Tongue (tissue), 1 donor: ENCODE measurements at regions not wholly inside any gene's neighbourhood (a gene's known extent, or its start where the extent isn't known, plus 50 kb on each side); places are given as distances from the start of the nearest gene placed in this dataset.

Source experiments
- DNase-seq: peaks from one replicate; pipeline ENCODE4 v3.0.0-alpha.2; 2015

DNA sequence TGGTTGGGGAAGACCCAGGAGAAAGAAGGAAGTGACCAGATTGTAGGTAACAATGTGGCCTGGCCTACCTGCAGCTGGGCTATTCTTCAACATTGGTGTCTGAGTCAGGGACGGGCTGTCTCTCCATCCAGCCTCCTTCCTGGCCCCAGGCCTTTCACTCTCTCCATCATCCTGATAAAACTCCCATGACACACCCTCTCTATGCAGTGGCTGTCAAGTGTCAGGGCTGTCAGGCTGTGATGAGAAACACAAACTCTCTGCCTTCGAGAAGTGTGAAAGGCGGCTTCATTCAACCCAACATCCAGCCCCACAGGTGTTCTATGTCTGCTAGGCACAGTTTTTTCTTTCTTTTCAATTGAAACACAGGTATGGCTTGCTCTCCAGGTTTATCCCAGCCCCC is 153.3 kb upstream of the VSTM2B start:
- no peak for DNase-seq

GRCh38 chr19:29372921-29373797 is 152.6 kb upstream of the VSTM2B start:
- DNase-seq = no peak

DNA sequence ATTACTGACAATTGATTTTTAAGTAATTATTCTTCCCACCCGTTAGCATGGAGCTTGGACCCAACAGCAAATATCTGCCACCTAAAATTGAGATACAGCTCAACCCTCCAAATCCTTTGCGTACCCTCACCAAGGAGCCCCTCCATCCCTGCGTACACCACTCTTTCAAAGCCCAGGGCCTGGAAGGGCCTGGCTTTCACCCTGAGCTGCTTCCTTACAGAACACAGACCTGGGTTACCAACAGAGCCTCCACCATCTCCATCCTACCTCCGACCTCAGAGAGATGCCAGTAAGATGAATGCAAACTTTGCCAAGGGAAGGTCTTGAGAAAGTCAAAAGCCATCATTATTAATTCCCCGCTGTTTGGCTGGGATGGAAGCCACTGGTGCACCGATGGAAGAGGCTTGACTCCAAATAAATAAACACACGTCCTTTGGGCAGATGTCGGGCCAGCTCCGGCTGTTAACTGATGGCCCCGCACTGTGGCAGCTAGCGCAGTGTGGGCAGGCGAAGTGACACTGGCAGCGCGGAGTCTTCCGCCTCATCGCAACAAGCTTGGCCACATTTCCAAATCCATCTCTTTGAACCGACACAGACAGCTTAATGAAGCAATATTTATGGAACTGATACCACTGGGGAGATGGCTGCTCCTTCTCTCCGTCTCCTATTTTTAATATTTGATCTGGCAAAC is 150.2 kb upstream of the VSTM2B start:
- no peak for DNase-seq

DNA sequence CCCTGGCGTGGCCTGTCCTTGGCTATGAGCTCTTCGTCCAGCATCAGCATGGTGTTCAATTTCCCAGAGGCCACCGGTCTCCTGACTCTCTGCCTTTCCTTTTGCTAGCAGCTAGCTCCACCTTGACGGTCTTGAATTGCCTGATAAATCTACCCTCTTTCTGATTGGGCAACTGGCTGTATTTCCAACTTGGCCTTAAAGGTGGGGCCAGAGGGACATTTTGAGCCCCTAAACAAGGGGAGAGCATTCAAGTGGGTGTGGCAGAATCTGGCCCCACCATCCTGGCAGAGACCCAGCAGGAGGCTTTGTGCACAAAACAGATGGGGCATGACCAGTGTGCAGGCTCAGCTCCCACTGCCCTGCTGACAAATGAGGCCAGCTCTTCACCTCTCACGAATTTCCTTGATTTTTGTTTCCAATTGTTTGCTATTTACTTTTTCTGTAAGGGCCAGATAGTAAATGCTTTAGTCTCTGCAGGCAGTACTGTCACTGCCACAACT is 148.9 kb upstream of the VSTM2B start:
- no peak for DNase-seq

GRCh38 chr19:29378126-29378525 is 147.7 kb upstream of the VSTM2B start:
- DNase-seq = no peak

DNA sequence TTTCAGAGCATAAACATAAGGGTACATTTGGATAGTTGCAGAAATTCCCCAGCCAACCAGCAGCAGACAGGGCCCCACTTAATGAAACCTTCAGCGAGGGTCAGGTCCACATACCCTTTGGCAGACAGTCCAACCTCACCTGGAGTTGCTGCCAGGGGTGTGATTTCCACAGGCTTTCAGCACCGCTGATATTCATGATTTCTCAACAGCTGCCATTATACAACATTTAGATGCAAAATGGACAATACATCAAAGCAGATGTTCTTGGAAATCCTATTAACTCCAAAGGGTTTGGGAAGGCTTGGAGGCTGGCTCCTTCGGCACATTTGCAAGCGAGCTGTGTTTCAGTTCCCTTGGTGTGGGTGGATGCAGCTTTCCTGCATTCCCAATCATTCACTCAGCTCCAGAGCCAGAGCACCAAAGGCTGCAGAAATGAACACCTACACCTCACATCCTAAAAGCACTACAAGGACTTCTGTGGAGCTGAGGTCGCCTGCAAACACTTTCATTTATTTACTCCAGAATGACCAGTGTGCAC is 147.2 kb upstream of the VSTM2B start:
- no peak for DNase-seq

DNA sequence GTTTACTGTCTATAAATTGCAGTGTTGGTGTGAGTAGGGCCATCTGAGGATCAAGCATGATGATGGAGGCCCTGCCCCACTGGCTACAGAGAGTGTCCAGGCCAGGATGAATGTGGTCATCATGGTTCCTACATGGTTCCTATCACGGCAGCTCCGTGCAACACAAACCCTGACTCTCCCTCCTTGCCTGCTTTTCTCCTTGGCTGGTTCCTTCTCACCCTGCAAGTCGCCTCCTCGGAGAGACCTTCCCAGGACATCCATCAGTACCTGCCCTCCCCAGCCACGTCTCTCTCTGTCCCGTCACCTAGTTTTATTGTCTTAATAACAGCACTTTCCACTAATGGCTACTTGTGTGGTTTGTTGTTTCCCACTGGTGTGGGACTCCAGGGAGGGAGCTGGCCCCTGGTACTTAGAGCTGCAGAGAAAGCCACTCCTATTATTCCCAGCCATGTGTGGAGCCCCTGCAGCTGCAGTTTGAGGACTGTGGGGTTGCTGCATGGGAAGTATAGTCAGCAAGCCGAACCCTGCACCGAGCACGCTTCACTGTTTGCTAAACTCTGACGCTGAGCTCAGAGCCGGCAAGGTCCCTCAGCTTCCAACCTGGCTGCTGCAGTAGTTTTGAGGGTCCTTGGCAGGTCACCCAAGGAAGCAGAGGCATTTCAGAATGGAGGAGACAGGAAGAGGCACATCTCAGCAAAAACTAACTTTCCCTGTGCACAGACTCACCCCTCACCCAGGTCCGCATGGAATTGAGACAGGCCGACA is 146.4 kb upstream of the VSTM2B start:
- no peak for DNase-seq

GRCh38 chr19:29380581-29380980 is 145.2 kb upstream of the VSTM2B start:
- no peak for DNase-seq

GRCh38 chr19:29381353-29382203 is 144.2 kb upstream of the VSTM2B start:
- no peak for DNase-seq

- no peak for DNase-seq
Measured at GRCh38 chr19:29383696-29384095, 142.1 kb upstream of the VSTM2B start.

GRCh38 chr19:29384656-29385055 is 141.1 kb upstream of the VSTM2B start:
- no peak for DNase-seq

- DNase-seq = no peak
Measured at GRCh38 chr19:29385191-29385795, 140.5 kb upstream of the VSTM2B start.

- DNase-seq = no peak
Measured at GRCh38 chr19:29386970-29387369, 138.8 kb upstream of the VSTM2B start.

- DNase-seq = no peak
Measured at GRCh38 chr19:29387586-29387985, 138.2 kb upstream of the VSTM2B start.

DNA sequence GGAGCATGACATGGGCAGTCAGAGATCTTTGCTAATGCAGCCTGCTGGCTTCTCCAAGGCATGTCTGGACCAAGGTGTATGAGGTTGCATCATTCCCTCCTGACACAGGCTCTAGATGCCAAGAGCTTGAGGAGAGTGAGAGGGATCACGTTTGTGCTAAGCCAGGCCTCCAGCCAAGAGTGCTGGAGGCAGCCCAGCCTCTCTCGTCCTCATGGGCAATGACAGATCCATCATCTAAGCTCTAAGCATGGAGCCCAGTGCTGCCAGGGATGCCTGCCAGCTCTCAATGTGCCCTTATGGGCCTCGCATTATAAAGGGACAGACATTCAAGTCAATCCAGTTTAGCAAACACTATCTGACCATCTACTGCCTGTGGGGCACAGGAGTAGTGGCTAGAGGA is 136.3 kb upstream of the VSTM2B start:
- no peak for DNase-seq

GRCh38 chr19:29390742-29391141 is 135.1 kb upstream of the VSTM2B start:
- no peak for DNase-seq

GRCh38 chr19:29393915-29394460 is 131.8 kb upstream of the VSTM2B start:
- DNase-seq = no peak

- no peak for DNase-seq
Measured at GRCh38 chr19:29395111-29395733, 130.6 kb upstream of the VSTM2B start.

- no peak for DNase-seq
Measured at GRCh38 chr19:29395734-29396414, 129.9 kb upstream of the VSTM2B start.

DNA sequence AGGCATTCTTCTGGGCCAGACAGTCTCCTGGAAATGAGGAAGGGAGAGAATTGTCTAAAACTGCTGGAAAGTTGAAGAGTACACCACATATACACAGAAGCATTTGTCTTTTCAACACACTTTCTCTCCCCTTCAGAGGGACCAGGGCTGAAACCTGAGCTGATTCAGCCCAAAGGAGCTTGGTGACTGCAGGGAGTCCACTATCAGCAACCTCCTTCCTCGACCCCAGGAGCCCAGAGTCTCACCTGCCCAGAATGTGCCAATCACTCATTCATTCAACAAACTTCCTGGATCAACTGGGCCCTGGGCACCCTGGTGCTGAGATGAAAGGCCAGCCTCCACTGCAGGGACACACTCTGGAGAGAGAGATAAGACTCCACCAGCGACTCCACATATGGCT is 128.9 kb upstream of the VSTM2B start:
- DNase-seq = no peak
